ENCODE measurements at regions not wholly inside any gene's neighbourhood (a gene's known extent, or its start where the extent isn't known, plus 50 kb on each side); places are given as distances from the start of the nearest gene placed in this dataset.

DNA sequence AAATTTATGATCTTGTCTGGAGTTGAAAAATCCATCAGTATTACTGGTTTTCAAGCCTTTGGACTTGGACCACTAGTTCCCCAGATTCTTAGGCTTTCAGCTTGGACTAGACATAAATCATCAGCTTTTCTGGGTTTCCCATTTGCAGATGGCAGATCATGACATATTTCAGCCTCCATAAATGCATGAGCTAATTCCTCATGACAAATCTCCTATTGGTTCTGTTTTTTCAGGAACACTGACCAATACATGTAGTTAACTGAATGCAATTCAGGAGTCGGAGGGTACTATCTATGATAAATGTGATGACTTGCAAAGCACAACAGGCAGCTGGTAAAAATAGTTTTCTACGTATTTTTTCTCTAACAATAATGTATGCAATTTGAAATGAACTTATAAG lies 635.6 kb downstream of the TRAM1L1 start:
- no peak overlapping the region for H3K4me3 ChIP-seq (ENCODE audit: low read length)
- H3K27me3 Mint-ChIP-seq (ENCODE audit: insufficient read depth) = no peaks in the 10 kb centered on the region
- no peaks in the 10 kb centered on the region for H3K4me1 Mint-ChIP-seq
- TF ChIP-seq, protein P1, sequence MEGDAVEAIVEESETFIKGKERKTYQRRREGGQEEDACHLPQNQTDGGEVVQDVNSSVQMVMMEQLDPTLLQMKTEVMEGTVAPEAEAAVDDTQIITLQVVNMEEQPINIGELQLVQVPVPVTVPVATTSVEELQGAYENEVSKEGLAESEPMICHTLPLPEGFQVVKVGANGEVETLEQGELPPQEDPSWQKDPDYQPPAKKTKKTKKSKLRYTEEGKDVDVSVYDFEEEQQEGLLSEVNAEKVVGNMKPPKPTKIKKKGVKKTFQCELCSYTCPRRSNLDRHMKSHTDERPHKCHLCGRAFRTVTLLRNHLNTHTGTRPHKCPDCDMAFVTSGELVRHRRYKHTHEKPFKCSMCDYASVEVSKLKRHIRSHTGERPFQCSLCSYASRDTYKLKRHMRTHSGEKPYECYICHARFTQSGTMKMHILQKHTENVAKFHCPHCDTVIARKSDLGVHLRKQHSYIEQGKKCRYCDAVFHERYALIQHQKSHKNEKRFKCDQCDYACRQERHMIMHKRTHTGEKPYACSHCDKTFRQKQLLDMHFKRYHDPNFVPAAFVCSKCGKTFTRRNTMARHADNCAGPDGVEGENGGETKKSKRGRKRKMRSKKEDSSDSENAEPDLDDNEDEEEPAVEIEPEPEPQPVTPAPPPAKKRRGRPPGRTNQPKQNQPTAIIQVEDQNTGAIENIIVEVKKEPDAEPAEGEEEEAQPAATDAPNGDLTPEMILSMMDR (conservative IDR thresholded peaks at IDR 0.05) = no peak
- H3K4me3 Mint-ChIP-seq = no peak overlapping the region
- H3K36me3 ChIP-seq (ENCODE audit: control insufficient read depth, insufficient read depth, low read length) = no peaks in the 10 kb centered on the region
- no peak overlapping the region for H3K27ac ChIP-seq (ENCODE audit: low read depth, low read length)
- no peak overlapping the region for H3K9ac ChIP-seq (ENCODE audit: extremely low read depth, low read length, poor library complexity, severe bottlenecking)
- no peak for DNase-seq
- WGBS, 2 experiments (ENCODE audit: insufficient coverage in 1 of 2, insufficient read length in 1 of 2) = 85% methylated on average over 2 of the region's 2 CpGs; no CpG with 5 or more reads in 1 of the 2 experiments
- H3K27ac Mint-ChIP-seq = no peak overlapping the region
- no peaks in the 10 kb centered on the region for H3K36me3 Mint-ChIP-seq (ENCODE audit: low read depth)
- H3K9me3 ChIP-seq (ENCODE audit: control insufficient read depth, low read length) = no peaks in the 10 kb centered on the region
- H3K27me3 ChIP-seq (ENCODE audit: control insufficient read depth, insufficient read depth, low read length, poor library complexity, severe bottlenecking) = no peaks in the 10 kb centered on the region
- H3K4me1 ChIP-seq (ENCODE audit: control insufficient read depth, insufficient read depth, low read length) = no peaks in the 10 kb centered on the region
- H3K9me3 Mint-ChIP-seq = no peaks in the 10 kb centered on the region

DNA sequence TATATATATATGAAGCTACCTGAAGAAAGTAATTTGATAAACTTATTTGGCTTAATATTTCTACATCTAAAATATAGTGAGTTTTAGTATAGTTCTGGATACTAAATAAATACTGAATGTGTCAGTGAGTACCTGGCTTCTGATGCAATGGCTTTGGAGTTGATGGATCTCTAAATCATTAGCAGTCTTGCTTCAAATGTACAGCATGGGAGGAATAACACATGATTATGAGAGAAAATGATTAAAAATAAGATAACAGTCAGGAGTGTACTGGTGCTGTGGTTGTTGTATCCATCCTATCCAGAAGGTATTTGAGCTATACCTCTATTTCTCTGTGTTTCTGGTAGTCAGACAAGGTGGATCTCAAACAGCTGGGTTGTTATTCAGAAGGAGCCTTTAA lies 641.3 kb downstream of the TRAM1L1 start:
- Histone ChIP-seq H3K27ac (ENCODE audit: low read depth, low read length) (no peak overlapping the region), H3K4me3 (ENCODE audit: low read length) (no peak overlapping the region), H3K9ac (ENCODE audit: extremely low read depth, low read length, poor library complexity, severe bottlenecking) (no peak overlapping the region), H3K9me3 (ENCODE audit: control insufficient read depth, low read length) (no peaks in the 10 kb centered on the region), H3K27me3 (ENCODE audit: control insufficient read depth, insufficient read depth, low read length, poor library complexity, severe bottlenecking) (no peaks in the 10 kb centered on the region), H3K36me3 (ENCODE audit: control insufficient read depth, insufficient read depth, low read length) (no peaks in the 10 kb centered on the region), H3K4me1 (ENCODE audit: control insufficient read depth, insufficient read depth, low read length) (no peaks in the 10 kb centered on the region)
- TF ChIP-seq, protein P1 (conservative IDR thresholded peaks at IDR 0.05) = no peak
- H3K9me3 Mint-ChIP-seq = peaks cover 4% of the 10 kb centered on the region
- H3K36me3 Mint-ChIP-seq (ENCODE audit: low read depth) = no peaks in the 10 kb centered on the region
- no peak overlapping the region for H3K4me3 Mint-ChIP-seq
- no peak overlapping the region for H3K27ac Mint-ChIP-seq
- no peak for DNase-seq
- H3K27me3 Mint-ChIP-seq (ENCODE audit: insufficient read depth) = no peaks in the 10 kb centered on the region
- H3K4me1 Mint-ChIP-seq = no peaks in the 10 kb centered on the region

DNA sequence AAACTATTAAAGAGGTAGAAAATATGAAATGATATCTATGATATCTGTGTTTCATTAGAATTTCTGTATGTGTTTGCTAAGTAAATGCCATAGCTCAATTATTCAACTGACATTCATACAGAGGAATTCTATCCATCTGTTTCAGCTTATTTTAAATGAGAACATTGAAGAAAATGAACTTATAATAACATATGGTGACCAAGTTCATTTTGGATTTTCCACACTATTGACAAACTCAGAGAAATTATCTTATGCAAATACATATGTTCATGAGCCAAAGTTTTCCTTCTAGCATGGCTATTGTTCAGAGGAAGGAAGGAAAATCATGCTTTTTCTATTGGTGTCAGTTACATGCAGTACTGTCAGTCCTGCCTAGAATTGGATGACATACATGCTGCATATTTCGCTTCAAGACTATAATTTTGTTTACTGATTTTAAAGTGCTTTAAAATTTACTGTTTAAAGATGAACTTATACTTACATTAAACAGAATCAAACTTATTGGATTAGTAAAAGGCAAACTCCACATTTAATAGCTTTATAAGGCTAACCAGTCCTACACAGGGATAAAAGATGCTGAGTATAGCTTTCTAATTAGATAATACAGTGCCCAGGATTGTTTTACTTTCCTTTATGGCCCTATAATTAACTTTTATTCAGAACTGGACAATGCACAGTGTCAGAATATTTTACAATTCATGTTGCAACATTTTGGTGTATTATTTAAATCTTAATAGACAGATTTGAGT lies 646.2 kb downstream of the TRAM1L1 start:
- Histone ChIP-seq H3K27me3 (ENCODE audit: control insufficient read depth, insufficient read depth, low read length, poor library complexity, severe bottlenecking) (no peaks in the 10 kb centered on the region), H3K9ac (ENCODE audit: extremely low read depth, low read length, poor library complexity, severe bottlenecking) (no peak overlapping the region), H3K9me3 (ENCODE audit: control insufficient read depth, low read length) (no peaks in the 10 kb centered on the region), H3K27ac (ENCODE audit: low read depth, low read length) (no peak overlapping the region), H3K4me1 (ENCODE audit: control insufficient read depth, insufficient read depth, low read length) (no peaks in the 10 kb centered on the region), H3K36me3 (ENCODE audit: control insufficient read depth, insufficient read depth, low read length) (no peaks in the 10 kb centered on the region), H3K4me3 (ENCODE audit: low read length) (no peak overlapping the region)
- H3K27ac Mint-ChIP-seq = no peak overlapping the region
- no peak for DNase-seq
- H3K4me3 Mint-ChIP-seq = no peak overlapping the region
- 100% methylated on average over 1 of the region's 1 CpG; no CpG with 5 or more reads in 1 of the 2 experiments for WGBS, 2 experiments (ENCODE audit: insufficient coverage in 1 of 2, insufficient read length in 1 of 2)
- TF ChIP-seq, protein P1 (conservative IDR thresholded peaks at IDR 0.05) = no peak
- H3K27me3 Mint-ChIP-seq (ENCODE audit: insufficient read depth) = no peaks in the 10 kb centered on the region
- H3K9me3 Mint-ChIP-seq = peaks cover 4% of the 10 kb centered on the region
- no peaks in the 10 kb centered on the region for H3K36me3 Mint-ChIP-seq (ENCODE audit: low read depth)
- no peaks in the 10 kb centered on the region for H3K4me1 Mint-ChIP-seq

Data from endodermal cell (in vitro differentiated cells).